H1 (cell line): ENCODE measurements at regions not wholly inside any gene's neighbourhood (a gene's known extent, or its start where the extent isn't known, plus 50 kb on each side); places are given as distances from the start of the nearest gene placed in this dataset.

Experiments
- NRF1 ChIP-seq: IDR thresholded peaks from 2 replicates; pipeline ENCODE4 v1.6.1; 2011; ENCODE audit warnings: mild to moderate bottlenecking, low read depth, low read length, improper control_type of control experiment
- TF ChIP-seq, protein P1 (sequence below): fragments of 300-600 bp; sonication (generic); IDR thresholded peaks from 2 replicates; pipeline ENCODE4 v1.7.1; 2012; ENCODE audit warnings: low read length, moderate library complexity, mild to moderate bottlenecking, inconsistent platforms; ENCODE audit not compliant: insufficient replicate concordance

DNA sequence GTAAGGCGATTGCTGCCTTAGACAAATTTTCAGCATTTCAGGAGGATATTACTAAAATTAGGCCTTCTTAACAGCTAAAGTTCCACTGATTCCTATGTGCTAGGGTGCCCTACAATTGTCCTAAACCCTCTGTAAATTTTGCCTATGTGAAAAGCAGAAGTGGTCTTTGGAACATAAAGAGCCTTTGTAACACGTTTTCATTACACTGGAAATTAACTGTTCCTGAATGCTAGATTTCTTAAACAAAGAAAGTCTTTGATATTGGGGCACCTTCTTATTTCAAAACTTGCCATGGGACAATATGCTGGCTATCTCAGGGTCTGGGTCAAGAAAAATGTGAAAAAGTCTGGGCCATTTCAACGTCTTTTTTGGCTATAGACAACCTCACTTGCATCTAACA, 60.4 kb upstream of the MOCS2 start (continued):
- TF ChIP-seq, protein P1, sequence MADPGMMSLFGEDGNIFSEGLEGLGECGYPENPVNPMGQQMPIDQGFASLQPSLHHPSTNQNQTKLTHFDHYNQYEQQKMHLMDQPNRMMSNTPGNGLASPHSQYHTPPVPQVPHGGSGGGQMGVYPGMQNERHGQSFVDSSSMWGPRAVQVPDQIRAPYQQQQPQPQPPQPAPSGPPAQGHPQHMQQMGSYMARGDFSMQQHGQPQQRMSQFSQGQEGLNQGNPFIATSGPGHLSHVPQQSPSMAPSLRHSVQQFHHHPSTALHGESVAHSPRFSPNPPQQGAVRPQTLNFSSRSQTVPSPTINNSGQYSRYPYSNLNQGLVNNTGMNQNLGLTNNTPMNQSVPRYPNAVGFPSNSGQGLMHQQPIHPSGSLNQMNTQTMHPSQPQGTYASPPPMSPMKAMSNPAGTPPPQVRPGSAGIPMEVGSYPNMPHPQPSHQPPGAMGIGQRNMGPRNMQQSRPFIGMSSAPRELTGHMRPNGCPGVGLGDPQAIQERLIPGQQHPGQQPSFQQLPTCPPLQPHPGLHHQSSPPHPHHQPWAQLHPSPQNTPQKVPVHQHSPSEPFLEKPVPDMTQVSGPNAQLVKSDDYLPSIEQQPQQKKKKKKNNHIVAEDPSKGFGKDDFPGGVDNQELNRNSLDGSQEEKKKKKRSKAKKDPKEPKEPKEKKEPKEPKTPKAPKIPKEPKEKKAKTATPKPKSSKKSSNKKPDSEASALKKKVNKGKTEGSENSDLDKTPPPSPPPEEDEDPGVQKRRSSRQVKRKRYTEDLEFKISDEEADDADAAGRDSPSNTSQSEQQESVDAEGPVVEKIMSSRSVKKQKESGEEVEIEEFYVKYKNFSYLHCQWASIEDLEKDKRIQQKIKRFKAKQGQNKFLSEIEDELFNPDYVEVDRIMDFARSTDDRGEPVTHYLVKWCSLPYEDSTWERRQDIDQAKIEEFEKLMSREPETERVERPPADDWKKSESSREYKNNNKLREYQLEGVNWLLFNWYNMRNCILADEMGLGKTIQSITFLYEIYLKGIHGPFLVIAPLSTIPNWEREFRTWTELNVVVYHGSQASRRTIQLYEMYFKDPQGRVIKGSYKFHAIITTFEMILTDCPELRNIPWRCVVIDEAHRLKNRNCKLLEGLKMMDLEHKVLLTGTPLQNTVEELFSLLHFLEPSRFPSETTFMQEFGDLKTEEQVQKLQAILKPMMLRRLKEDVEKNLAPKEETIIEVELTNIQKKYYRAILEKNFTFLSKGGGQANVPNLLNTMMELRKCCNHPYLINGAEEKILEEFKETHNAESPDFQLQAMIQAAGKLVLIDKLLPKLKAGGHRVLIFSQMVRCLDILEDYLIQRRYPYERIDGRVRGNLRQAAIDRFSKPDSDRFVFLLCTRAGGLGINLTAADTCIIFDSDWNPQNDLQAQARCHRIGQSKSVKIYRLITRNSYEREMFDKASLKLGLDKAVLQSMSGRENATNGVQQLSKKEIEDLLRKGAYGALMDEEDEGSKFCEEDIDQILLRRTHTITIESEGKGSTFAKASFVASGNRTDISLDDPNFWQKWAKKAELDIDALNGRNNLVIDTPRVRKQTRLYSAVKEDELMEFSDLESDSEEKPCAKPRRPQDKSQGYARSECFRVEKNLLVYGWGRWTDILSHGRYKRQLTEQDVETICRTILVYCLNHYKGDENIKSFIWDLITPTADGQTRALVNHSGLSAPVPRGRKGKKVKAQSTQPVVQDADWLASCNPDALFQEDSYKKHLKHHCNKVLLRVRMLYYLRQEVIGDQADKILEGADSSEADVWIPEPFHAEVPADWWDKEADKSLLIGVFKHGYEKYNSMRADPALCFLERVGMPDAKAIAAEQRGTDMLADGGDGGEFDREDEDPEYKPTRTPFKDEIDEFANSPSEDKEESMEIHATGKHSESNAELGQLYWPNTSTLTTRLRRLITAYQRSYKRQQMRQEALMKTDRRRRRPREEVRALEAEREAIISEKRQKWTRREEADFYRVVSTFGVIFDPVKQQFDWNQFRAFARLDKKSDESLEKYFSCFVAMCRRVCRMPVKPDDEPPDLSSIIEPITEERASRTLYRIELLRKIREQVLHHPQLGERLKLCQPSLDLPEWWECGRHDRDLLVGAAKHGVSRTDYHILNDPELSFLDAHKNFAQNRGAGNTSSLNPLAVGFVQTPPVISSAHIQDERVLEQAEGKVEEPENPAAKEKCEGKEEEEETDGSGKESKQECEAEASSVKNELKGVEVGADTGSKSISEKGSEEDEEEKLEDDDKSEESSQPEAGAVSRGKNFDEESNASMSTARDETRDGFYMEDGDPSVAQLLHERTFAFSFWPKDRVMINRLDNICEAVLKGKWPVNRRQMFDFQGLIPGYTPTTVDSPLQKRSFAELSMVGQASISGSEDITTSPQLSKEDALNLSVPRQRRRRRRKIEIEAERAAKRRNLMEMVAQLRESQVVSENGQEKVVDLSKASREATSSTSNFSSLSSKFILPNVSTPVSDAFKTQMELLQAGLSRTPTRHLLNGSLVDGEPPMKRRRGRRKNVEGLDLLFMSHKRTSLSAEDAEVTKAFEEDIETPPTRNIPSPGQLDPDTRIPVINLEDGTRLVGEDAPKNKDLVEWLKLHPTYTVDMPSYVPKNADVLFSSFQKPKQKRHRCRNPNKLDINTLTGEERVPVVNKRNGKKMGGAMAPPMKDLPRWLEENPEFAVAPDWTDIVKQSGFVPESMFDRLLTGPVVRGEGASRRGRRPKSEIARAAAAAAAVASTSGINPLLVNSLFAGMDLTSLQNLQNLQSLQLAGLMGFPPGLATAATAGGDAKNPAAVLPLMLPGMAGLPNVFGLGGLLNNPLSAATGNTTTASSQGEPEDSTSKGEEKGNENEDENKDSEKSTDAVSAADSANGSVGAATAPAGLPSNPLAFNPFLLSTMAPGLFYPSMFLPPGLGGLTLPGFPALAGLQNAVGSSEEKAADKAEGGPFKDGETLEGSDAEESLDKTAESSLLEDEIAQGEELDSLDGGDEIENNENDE: no peak
- TF ChIP-seq NRF1: no peak
